ENCODE measurements at regions not wholly inside any gene's neighbourhood (a gene's known extent, or its start where the extent isn't known, plus 50 kb on each side); places are given as distances from the start of the nearest gene placed in this dataset.

GRCh38 chr11:30665067-30665466 lies 78.9 kb upstream of the MPPED2 start:
- H3K9me3 ChIP-seq (replicated peaks in 1 of 3) = no peaks in the 10 kb centered on the region
- 83 to 89% (median 84%) methylated on average over 5 of the region's 5 CpGs for WGBS, 4 donors
- no peak overlapping the region for H3K4me3 ChIP-seq
- H3K27ac ChIP-seq = no peak overlapping the region
- no peaks in the 10 kb centered on the region for H3K4me1 ChIP-seq (replicated peaks in 1 of 2)
- TF ChIP-seq CTCF (IDR thresholded peaks at IDR 0.05) = no peak
- no peak for TF ChIP-seq POLR2A (IDR thresholded peaks at IDR 0.05)
- DNase-seq = no peak
- no peaks in the 10 kb centered on the region for H3K27me3 ChIP-seq
- no peaks in the 10 kb centered on the region for H3K36me3 ChIP-seq (replicated peaks in 1 of 2)
- intact Hi-C loops (cut with DNase I) = no loop called here

- TF ChIP-seq CTCF (IDR thresholded peaks at IDR 0.05) (peak in 3 of 6 experiments; percentile 12 to 19 (median 16)), POLR2A (IDR thresholded peaks at IDR 0.05) (no peak)
- 50 to 82% (median 79%) methylated on average over 1 of the region's 1 CpG for WGBS, 4 donors
- DNase-seq = no peak
- no peaks in the 10 kb centered on the region for H3K27me3 ChIP-seq
- no peaks in the 10 kb centered on the region for H3K36me3 ChIP-seq (replicated peaks in 1 of 2)
- no peak overlapping the region for H3K4me3 ChIP-seq
- intact Hi-C loops (cut with DNase I) = no loop called here
- H3K4me1 ChIP-seq (replicated peaks in 1 of 2) = no peaks in the 10 kb centered on the region
- no peaks in the 10 kb centered on the region for H3K9me3 ChIP-seq (replicated peaks in 1 of 3)
- H3K27ac ChIP-seq = no peak overlapping the region
Measured at GRCh38 chr11:30653606-30654005, 67.5 kb upstream of the MPPED2 start.

GRCh38 chr11:30652801-30653200 lies 66.6 kb upstream of the MPPED2 start:
- intact Hi-C loops (cut with DNase I) = no loop called here
- Histone ChIP-seq H3K27me3 (no peaks in the 10 kb centered on the region), H3K4me3 (no peak overlapping the region), H3K9me3 (replicated peaks in 1 of 3) (no peaks in the 10 kb centered on the region), H3K27ac (no peak overlapping the region), H3K36me3 (replicated peaks in 1 of 2) (no peaks in the 10 kb centered on the region), H3K4me1 (replicated peaks in 1 of 2) (no peaks in the 10 kb centered on the region)
- WGBS, 4 donors = 85 to 94% (median 91%) methylated on average over 2 of the region's 2 CpGs
- TF ChIP-seq CTCF (IDR thresholded peaks at IDR 0.05) (no peak), POLR2A (IDR thresholded peaks at IDR 0.05) (no peak)
- no peak for DNase-seq

GRCh38 chr11:30650266-30650665 lies 64.1 kb upstream of the MPPED2 start:
- Histone ChIP-seq H3K4me3 (no peak overlapping the region), H3K27ac (no peak overlapping the region), H3K9me3 (replicated peaks in 1 of 3) (no peaks in the 10 kb centered on the region), H3K4me1 (replicated peaks in 1 of 2) (no peaks in the 10 kb centered on the region), H3K27me3 (no peaks in the 10 kb centered on the region), H3K36me3 (replicated peaks in 1 of 2) (no peaks in the 10 kb centered on the region)
- DNase-seq = no peak
- intact Hi-C loops (cut with DNase I) = no loop called here
- TF ChIP-seq POLR2A (IDR thresholded peaks at IDR 0.05) = no peak
- TF ChIP-seq CTCF (IDR thresholded peaks at IDR 0.05) = no peak
